HEK293T (cell line): ENCODE measurements at regions not wholly inside any gene's neighbourhood (a gene's known extent, or its start where the extent isn't known, plus 50 kb on each side); places are given as distances from the start of the nearest gene placed in this dataset.

Source experiments
- CTCF ChIA-PET: fragments of 350-600 bp; formaldehyde crosslinking; extraction: SDS; loops from one replicate; lab custom pipeline; 2021; ENCODE audit warnings: antibody characterized with exemption, inconsistent platforms; lab: Yijun Ruan, JAX
- POLR2A ChIA-PET: fragments of 350-600 bp; formaldehyde crosslinking; extraction: SDS; loops from one replicate; lab custom pipeline; 2020; ENCODE audit warnings: antibody characterized with exemption, inconsistent platforms; lab: Yijun Ruan, JAX
- DNase-seq: peaks from one replicate; pipeline ENCODE4 v3.0.0; 2012; ENCODE audit warnings: mixed read lengths; ENCODE audit errors: extremely low spot score
- ARNT ChIP-seq: fragments of 450-650 bp; IDR thresholded peaks from 2 replicates; pipeline ENCODE4 v1.6.1; 2017; ENCODE audit warnings: mild to moderate bottlenecking
- BHLHE40 ChIP-seq: fragments of 450-650 bp; IDR thresholded peaks from 2 replicates; pipeline ENCODE4 v1.6.1; 2016; ENCODE audit warnings: mild to moderate bottlenecking, moderate library complexity, borderline replicate concordance
- CTBP1 ChIP-seq: fragments of 450-650 bp; IDR thresholded peaks from 2 replicates; pipeline ENCODE4 v1.6.1; 2016; ENCODE audit warnings: borderline replicate concordance
- ELF4 ChIP-seq: fragments of 450-650 bp; IDR thresholded peaks from 2 replicates; pipeline ENCODE4 v1.6.1; 2017; ENCODE audit warnings: antibody characterized with exemption
- FOXA1 ChIP-seq: fragments of 450-650 bp; IDR thresholded peaks from 2 replicates; pipeline ENCODE4 v1.6.1; 2016; ENCODE audit warnings: mild to moderate bottlenecking
- FOXK2 ChIP-seq: fragments of 450-650 bp; IDR thresholded peaks from 2 replicates; pipeline ENCODE4 v1.6.1; 2016; ENCODE audit warnings: mild to moderate bottlenecking
- FOXM1 ChIP-seq: fragments of 450-650 bp; IDR thresholded peaks from 2 replicates; pipeline ENCODE4 v1.6.1; 2017; ENCODE audit warnings: mild to moderate bottlenecking, borderline replicate concordance
- HDGF ChIP-seq: fragments of 450-650 bp; IDR thresholded peaks from 2 replicates; pipeline ENCODE4 v1.6.1; 2017; ENCODE audit warnings: antibody characterized with exemption, borderline replicate concordance
- L3MBTL2 ChIP-seq: fragments of 450-650 bp; conservative IDR thresholded peaks from 2 replicates; pipeline ENCODE4 v1.6.1; 2016; ENCODE audit warnings: mild to moderate bottlenecking
- LEF1 ChIP-seq: fragments of 450-650 bp; IDR thresholded peaks from 2 replicates; pipeline ENCODE4 v1.6.1; 2017; ENCODE audit warnings: mild to moderate bottlenecking, borderline replicate concordance
- NFRKB ChIP-seq: fragments of 450-650 bp; IDR thresholded peaks from 2 replicates; pipeline ENCODE4 v1.6.1; 2016; ENCODE audit warnings: mild to moderate bottlenecking, moderate library complexity
- SP1 ChIP-seq: fragments of 450-650 bp; IDR thresholded peaks from 2 replicates; pipeline ENCODE4 v1.6.1; 2017
- SUZ12 ChIP-seq: fragments of 450-650 bp; IDR thresholded peaks from 2 replicates; pipeline ENCODE4 v1.6.1; 2016; ENCODE audit warnings: mild to moderate bottlenecking
- TARDBP ChIP-seq: fragments of 450-650 bp; IDR thresholded peaks from 2 replicates; pipeline ENCODE4 v1.6.1; 2016
- ZNF384 ChIP-seq: fragments of 450-650 bp; IDR thresholded peaks from 2 replicates; pipeline ENCODE4 v1.6.1; 2016
- TF ChIP-seq, protein P1 (sequence below): fragments of 450-650 bp; IDR thresholded peaks from 2 replicates; pipeline ENCODE4 v1.6.1; 2016

DNA sequence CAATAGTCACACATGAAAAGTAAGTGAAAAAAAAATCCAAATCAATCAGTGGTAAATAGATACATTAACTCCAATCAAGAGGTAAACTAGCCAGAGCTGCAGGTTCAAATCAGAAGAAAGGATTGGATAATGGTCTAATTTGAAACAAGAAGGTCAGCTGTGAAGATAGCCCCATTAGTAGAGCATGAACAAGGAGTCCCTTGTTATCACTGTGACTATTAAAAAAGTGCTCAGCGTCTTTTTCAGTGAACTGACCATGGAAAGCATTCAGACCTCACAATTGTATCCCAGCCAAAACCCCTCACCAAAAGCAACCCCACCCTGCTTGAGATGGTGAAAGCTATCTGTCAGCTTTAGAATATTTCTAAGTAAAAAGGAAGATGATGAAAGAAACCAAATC, 125.0 kb upstream of the EGLN3 start:
- ChIA-PET POLR2A (no interaction called here), CTCF (no interaction called here)
- DNase-seq, result no peak
- TF ChIP-seq ELF4 (no peak), SUZ12 (no peak), TARDBP (no peak), L3MBTL2 (no peak), FOXA1 (no peak), CTBP1 (no peak), FOXM1 (no peak)

DNA sequence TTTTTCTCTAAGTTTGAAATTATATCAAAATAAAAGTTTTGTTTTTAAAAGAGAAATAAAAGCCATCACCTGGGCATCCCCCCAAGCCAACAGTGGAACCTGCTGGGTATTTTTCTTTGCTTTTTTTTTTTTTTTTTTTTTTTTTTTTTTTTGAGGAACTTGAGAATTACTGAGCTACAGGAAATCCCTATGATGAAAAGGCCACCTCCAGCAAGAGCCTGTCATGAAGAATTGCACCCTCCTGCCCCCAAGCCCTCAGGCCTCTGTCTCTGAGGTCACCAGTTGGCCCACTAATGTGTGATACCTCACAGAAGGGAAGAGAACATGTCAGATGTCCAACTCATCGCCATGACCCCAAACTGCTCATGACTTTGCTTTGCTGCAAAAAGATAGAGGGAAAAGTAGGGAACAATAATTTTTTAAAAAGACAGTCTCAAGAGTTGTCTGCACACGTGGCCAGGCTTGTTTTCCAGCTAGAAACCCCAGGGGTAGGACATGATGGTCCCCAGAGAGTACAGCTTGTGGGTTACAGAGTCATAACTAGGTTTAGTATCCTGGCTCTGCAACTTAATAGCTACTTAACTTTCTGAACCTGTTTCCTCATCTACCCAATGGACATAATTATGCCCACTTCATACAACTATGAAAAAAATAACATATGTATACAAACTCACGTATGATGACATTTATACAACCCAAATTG, 124.3 kb upstream of the EGLN3 start:
- TF ChIP-seq FOXM1 (no peak), LEF1 (no peak), ELF4 (no peak), ZNF384 (no peak), FOXK2 (no peak), HDGF (no peak), ARNT (no peak), NFRKB (no peak), SP1 (no peak), L3MBTL2 (no peak), SUZ12 (no peak), BHLHE40 (no peak), TARDBP (no peak), CTBP1 (no peak), FOXA1 (no peak)
- TF ChIP-seq, protein P1, sequence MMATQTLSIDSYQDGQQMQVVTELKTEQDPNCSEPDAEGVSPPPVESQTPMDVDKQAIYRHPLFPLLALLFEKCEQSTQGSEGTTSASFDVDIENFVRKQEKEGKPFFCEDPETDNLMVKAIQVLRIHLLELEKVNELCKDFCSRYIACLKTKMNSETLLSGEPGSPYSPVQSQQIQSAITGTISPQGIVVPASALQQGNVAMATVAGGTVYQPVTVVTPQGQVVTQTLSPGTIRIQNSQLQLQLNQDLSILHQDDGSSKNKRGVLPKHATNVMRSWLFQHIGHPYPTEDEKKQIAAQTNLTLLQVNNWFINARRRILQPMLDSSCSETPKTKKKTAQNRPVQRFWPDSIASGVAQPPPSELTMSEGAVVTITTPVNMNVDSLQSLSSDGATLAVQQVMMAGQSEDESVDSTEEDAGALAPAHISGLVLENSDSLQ, result no peak
- CTCF ChIA-PET, result no interaction called here
- DNase-seq, result no peak
- POLR2A ChIA-PET, result no interaction called here

DNA sequence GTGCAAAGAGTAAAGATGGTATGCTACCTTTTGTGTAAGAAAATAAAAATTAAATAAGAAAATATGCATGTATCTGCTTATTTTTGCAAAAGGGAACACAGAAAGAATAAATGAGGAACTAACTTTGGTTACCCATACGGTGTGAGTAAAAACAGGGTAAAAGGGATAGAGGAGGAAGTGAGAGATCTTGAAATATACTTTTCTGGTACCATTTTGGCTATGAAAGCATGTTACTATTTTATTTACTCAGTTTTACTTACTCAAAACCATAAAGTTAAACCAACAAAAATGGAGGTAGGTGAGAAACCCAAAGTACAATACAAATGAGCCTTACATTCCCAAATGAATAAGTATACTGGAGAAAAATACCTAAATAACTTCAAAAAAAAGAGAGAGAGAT, 122.0 kb upstream of the EGLN3 start:
- POLR2A ChIA-PET, result no interaction called here
- no peak for DNase-seq
- TF ChIP-seq LEF1 (no peak), BHLHE40 (no peak), SP1 (no peak), FOXK2 (no peak), NFRKB (no peak), HDGF (no peak), L3MBTL2 (no peak), ZNF384 (no peak), ARNT (no peak), ELF4 (no peak), TARDBP (no peak), FOXA1 (no peak), SUZ12 (no peak), FOXM1 (no peak), CTBP1 (no peak)
- TF ChIP-seq, protein P1, result no peak
- CTCF ChIA-PET, result no interaction called here

DNA sequence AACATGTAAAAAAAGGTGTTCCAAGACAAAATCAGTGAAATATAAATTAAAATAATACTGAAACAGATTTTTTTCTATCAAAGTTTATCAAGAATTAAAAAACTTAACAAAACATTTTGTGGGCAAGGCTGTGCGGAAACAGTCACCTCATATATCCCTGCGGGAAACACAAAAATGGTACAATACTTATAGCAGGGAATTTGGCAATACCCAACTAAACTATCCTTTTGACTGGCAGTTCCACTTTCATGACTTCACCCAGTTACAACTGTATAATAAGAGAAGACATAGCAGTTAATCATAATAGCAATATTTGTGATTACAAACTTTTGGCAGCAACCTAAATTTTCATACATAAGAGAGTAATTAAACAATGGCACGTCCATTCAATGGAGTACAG, 121.5 kb upstream of the EGLN3 start:
- CTCF ChIA-PET, result no interaction called here
- DNase-seq, result no peak
- TF ChIP-seq FOXA1 (no peak), SP1 (no peak), NFRKB (no peak), HDGF (no peak), BHLHE40 (no peak), ELF4 (no peak), LEF1 (no peak), FOXM1 (no peak), ZNF384 (no peak), L3MBTL2 (no peak), ARNT (no peak), CTBP1 (no peak), TARDBP (no peak), SUZ12 (no peak), FOXK2 (no peak)
- TF ChIP-seq, protein P1, result no peak
- POLR2A ChIA-PET, result no interaction called here

DNA sequence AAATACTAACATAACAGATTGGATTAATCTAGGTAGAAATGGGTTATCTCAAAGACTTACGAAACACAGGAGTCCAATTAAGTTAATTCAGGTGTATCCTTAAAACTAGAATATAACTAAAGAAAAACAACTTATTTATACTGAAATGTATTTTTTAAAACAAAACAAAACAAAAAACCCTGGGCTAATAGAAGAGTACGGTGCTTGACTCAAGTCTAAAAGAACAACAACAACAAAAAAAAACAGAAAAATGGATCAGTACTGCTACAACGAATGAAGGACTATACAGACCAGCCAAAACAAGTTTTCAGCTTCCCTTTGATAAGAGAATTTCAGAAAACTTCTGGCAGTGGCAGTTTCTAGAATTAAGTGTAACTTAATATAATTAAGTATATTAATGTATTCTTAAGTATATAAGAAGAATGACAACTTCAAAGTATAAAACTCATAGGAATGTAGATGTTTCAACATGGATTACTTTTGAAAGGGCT, 120.1 kb upstream of the EGLN3 start:
- POLR2A ChIA-PET, result interaction anchor here (1.4 kb wide), 1 partner anchor 11 kb away, joined by 4 read pairs; no protein-coding TSS in a partner anchor
- CTCF ChIA-PET, result no interaction called here
- TF ChIP-seq FOXK2 (no peak), HDGF (no peak), LEF1 (no peak), L3MBTL2 (no peak), FOXA1 (no peak), BHLHE40 (no peak), ARNT (no peak), TARDBP (no peak), SP1 (no peak), ELF4 (no peak), ZNF384 (no peak), FOXM1 (no peak)
- TF ChIP-seq, protein P1, result no peak
- no peak for DNase-seq
